NB4 (cell line): ENCODE measurements at regions not wholly inside any gene's neighbourhood (a gene's known extent, or its start where the extent isn't known, plus 50 kb on each side); places are given as distances from the start of the nearest gene placed in this dataset.

ENCODE experiments used
- MYC ChIP-seq: IDR thresholded peaks from 2 replicates; pipeline ENCODE4 v1.6.1; 2011; ENCODE audit warnings: low read depth, low read length
- POLR2A ChIP-seq: IDR thresholded peaks from 2 replicates; pipeline ENCODE4 v1.6.1; 2011; ENCODE audit warnings: mild to moderate bottlenecking; ENCODE audit not compliant: insufficient read length; ENCODE audit errors: extremely low read depth
- TF ChIP-seq, protein P1 (sequence below): IDR thresholded peaks from one replicate; pipeline ENCODE4 v1.5.1; 2012; ENCODE audit warnings: low read depth, low read length
- TF ChIP-seq, protein P2 (sequence below): IDR thresholded peaks from 2 replicates; pipeline ENCODE4 v1.6.1; 2011; ENCODE audit warnings: low read depth, low read length

DNA sequence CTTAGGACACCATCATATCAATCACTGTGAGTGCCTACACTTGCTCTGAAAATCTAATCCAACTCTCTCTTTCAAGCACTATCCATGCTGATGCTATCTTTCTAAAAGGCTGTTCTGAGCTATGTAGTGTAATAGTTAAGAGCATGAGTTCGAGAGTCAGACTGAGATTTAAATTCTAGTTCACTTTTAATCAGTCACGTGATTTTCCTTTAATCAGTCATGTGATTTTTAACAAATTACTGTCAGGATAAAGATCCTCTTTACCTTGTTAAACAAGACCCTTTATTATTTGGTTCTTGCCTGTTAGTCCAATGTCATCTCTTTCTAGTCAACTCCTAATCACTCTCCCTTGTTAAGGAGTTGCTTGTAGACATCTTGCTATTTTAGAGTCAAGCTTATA, 653.0 kb downstream of the RPL10L start:
- TF ChIP-seq, protein P1, sequence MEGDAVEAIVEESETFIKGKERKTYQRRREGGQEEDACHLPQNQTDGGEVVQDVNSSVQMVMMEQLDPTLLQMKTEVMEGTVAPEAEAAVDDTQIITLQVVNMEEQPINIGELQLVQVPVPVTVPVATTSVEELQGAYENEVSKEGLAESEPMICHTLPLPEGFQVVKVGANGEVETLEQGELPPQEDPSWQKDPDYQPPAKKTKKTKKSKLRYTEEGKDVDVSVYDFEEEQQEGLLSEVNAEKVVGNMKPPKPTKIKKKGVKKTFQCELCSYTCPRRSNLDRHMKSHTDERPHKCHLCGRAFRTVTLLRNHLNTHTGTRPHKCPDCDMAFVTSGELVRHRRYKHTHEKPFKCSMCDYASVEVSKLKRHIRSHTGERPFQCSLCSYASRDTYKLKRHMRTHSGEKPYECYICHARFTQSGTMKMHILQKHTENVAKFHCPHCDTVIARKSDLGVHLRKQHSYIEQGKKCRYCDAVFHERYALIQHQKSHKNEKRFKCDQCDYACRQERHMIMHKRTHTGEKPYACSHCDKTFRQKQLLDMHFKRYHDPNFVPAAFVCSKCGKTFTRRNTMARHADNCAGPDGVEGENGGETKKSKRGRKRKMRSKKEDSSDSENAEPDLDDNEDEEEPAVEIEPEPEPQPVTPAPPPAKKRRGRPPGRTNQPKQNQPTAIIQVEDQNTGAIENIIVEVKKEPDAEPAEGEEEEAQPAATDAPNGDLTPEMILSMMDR, result no peak
- TF ChIP-seq, protein P2, sequence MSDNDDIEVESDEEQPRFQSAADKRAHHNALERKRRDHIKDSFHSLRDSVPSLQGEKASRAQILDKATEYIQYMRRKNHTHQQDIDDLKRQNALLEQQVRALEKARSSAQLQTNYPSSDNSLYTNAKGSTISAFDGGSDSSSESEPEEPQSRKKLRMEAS, result no peak
- TF ChIP-seq POLR2A, result no peak
- no peak for TF ChIP-seq MYC
